A549 (cell line): ENCODE measurements at regions not wholly inside any gene's neighbourhood (a gene's known extent, or its start where the extent isn't known, plus 50 kb on each side); places are given as distances from the start of the nearest gene placed in this dataset.

Experiments
- ATAC-seq, 2 experiments: fragments of 200-7000 bp in 1 of 2; fragments of >200 bp in 1 of 2; cut with Nextera tagmentation in 1 of 2; cut with Tn5 transposase in 1 of 2; 3 replicates each; pipeline versions ENCODE4 v1.8.0 to v1.9.1; 2018 to 2020; ENCODE audit warnings: mild to moderate bottlenecking in 1 of 2, moderate library complexity in 1 of 2
- CTCF ChIA-PET: fragments of 300-600 bp; sonication (Branson Sonifier 250); formaldehyde crosslinking; extraction: SDS; loops from one replicate; lab custom pipeline; 2021; ENCODE audit warnings: antibody characterized with exemption, inconsistent platforms; lab: Yijun Ruan, JAX
- POLR2A ChIA-PET: fragments of 350-600 bp; formaldehyde crosslinking; extraction: SDS; loops from one replicate; lab custom pipeline; 2021; ENCODE audit warnings: antibody characterized with exemption, inconsistent platforms; lab: Yijun Ruan, JAX
- DNase-seq, 2 experiments: peaks; one replicate each; pipeline versions ENCODE4 v3.0.0 to v3.0.0-alpha.2; 2011 to 2016; ENCODE audit warnings: low read depth in 1 of 2, low spot score in 1 of 2
- FAIRE-seq: peaks from 2 replicates; lab custom pipeline; 2011; peaks lifted over from hg19 to GRCh38; lab: Jason Lieb, UNC
- H3K27ac ChIP-seq, 2 experiments: fragments of >200 bp; sonication (Bioruptor Twin); formaldehyde crosslinking; 3 replicates each; pipeline ENCODE4 v1.5.1; 2016 to 2017
- H3K4me1 ChIP-seq: fragments of >200 bp; sonication (Bioruptor Twin); formaldehyde crosslinking; 3 replicates; pipeline ENCODE4 v1.6.1; 2016
- H3K4me2 ChIP-seq: fragments of >200 bp; sonication (Bioruptor Twin); formaldehyde crosslinking; 3 replicates; pipeline ENCODE4 v1.6.1; 2016
- H3K4me3 ChIP-seq: fragments of >200 bp; sonication (Bioruptor Twin); formaldehyde crosslinking; 3 replicates; pipeline ENCODE4 v1.5.1; 2016
- H3K9me3 ChIP-seq: fragments of >200 bp; sonication (Bioruptor Twin); formaldehyde crosslinking; 3 replicates; pipeline ENCODE4 v1.6.1; 2016
- BHLHE40 ChIP-seq: IDR thresholded peaks from 2 replicates; pipeline ENCODE4 v1.6.1; 2012; ENCODE audit warnings: low read depth, low read length, inconsistent platforms
- CBX8 ChIP-seq: fragments of 200-600 bp; sonication (generic); IDR thresholded peaks from 2 replicates; pipeline ENCODE4 v1.6.1; 2016
- CEBPB ChIP-seq, 2 experiments: fragments of >200 bp in 1 of 2; sonication (Bioruptor Twin) in 1 of 2; formaldehyde crosslinking in 1 of 2; IDR thresholded peaks; 2 replicates each; pipeline ENCODE4 v1.6.1; 2012 to 2016
- E2F6 ChIP-seq: IDR thresholded peaks from 2 replicates; pipeline ENCODE4 v1.6.1; 2012; ENCODE audit warnings: low read depth, borderline replicate concordance
- ELK1 ChIP-seq: fragments of 150-350 bp; IDR thresholded peaks from 2 replicates; pipeline ENCODE4 v1.6.1; 2014; ENCODE audit warnings: low read depth, mild to moderate bottlenecking, low read length
- EP300 ChIP-seq, 2 experiments: fragments of >200 bp; sonication (Bioruptor Twin); formaldehyde crosslinking; IDR thresholded peaks; 2 replicates in 1 of 2; 3 replicates in 1 of 2; pipeline ENCODE4 v1.6.1; 2016 to 2017
- HDAC2 ChIP-seq: fragments of 200-600 bp; sonication (generic); IDR thresholded peaks from 2 replicates; pipeline ENCODE4 v1.6.1; 2016
- HOXB13 ChIP-seq: fragments of 250-450 bp; sonication (Bioruptor Pico); IDR thresholded peaks from 2 replicates; pipeline ENCODE4 v1.5.0; 2020; ENCODE audit warnings: low read depth, mild to moderate bottlenecking, moderate library complexity
- HOXB5 ChIP-seq: fragments of 250-450 bp; sonication (Bioruptor Pico); IDR thresholded peaks from 2 replicates; pipeline ENCODE4 v1.5.0; 2020; ENCODE audit warnings: mild to moderate bottlenecking, moderate library complexity
- JUN ChIP-seq, 2 experiments: fragments of >200 bp; sonication (Bioruptor Twin); formaldehyde crosslinking; IDR thresholded peaks; 2 replicates in 1 of 2; 3 replicates in 1 of 2; pipeline ENCODE4 v1.6.1; 2016 to 2017
- JUNB ChIP-seq: fragments of >200 bp; sonication (Bioruptor Twin); formaldehyde crosslinking; IDR thresholded peaks from 2 replicates; pipeline ENCODE4 v1.6.1; 2016
- KDM5A ChIP-seq: fragments of 200-600 bp; sonication (generic); IDR thresholded peaks from 2 replicates; pipeline ENCODE4 v1.6.1; 2016; ENCODE audit warnings: antibody characterized with exemption, mild to moderate bottlenecking
- MAFK ChIP-seq: fragments of 450-650 bp; IDR thresholded peaks from 2 replicates; pipeline ENCODE4 v1.6.1; 2014; ENCODE audit not compliant: partially characterized antibody
- NFE2L2 ChIP-seq: fragments of 150-350 bp; conservative IDR thresholded peaks from 2 replicates; pipeline ENCODE4 v1.6.1; 2014; ENCODE audit warnings: low read length
- PBX3 ChIP-seq: IDR thresholded peaks from 2 replicates; pipeline ENCODE4 v1.6.1; 2012
- POLR2A ChIP-seq: IDR thresholded peaks from 2 replicates; pipeline ENCODE4 v1.6.1; 2012; ENCODE audit warnings: mild to moderate bottlenecking, low read length
- RAD21 ChIP-seq, 2 experiments: fragments of >200 bp in 1 of 2; sonication (Bioruptor Twin) in 1 of 2; formaldehyde crosslinking in 1 of 2; IDR thresholded peaks in 1 of 2; conservative IDR thresholded peaks in 1 of 2; 2 replicates in 1 of 2; 3 replicates in 1 of 2; pipeline ENCODE4 v1.6.1; 2012 to 2018; ENCODE audit warnings: inconsistent platforms in 1 of 2
- REST ChIP-seq: fragments of 200-600 bp; sonication (generic); IDR thresholded peaks from 2 replicates; pipeline ENCODE4 v1.6.1; 2016; ENCODE audit warnings: antibody characterized with exemption, mild to moderate bottlenecking, moderate library complexity
- RNF2 ChIP-seq: fragments of 200-600 bp; sonication (generic); IDR thresholded peaks from 2 replicates; pipeline ENCODE4 v1.6.1; 2016; ENCODE audit warnings: low read depth, mild to moderate bottlenecking, antibody characterized with exemption, moderate library complexity, borderline replicate concordance
- SREBF2 ChIP-seq: fragments of 450-650 bp; IDR thresholded peaks from 2 replicates; pipeline ENCODE4 v1.6.1; 2014; ENCODE audit warnings: mild to moderate bottlenecking, moderate library complexity
- TFCP2L1 ChIP-seq: fragments of 250-450 bp; sonication (Bioruptor Pico); IDR thresholded peaks from 2 replicates; pipeline ENCODE4 v1.5.0; 2021; ENCODE audit warnings: mild to moderate bottlenecking
- ZSCAN20 ChIP-seq: fragments of 250-450 bp; sonication (Bioruptor Pico); IDR thresholded peaks from 2 replicates; pipeline ENCODE4 v1.8.0; 2022; ENCODE audit warnings: mild to moderate bottlenecking, moderate library complexity
- WGBS: methylation state at CpG from one replicate; pipeline ENCODE4 v1.1.6; 2017; ENCODE audit errors: missing lambda C conversion rate; 5-methylcytosine and 5-hydroxymethylcytosine counted together

- Histone ChIP-seq H3K9me3 (no peaks in the 10 kb centered on the region), H3K4me3 (no peak overlapping the region), H3K27ac (no peak overlapping the region), H3K4me2 (no peak overlapping the region), H3K4me1 (no peaks in the 10 kb centered on the region)
- FAIRE-seq: no peak
- no peak for TF ChIP-seq HOXB5
- TF ChIP-seq E2F6: no peak
- TF ChIP-seq RNF2: no peak
- no peak for ATAC-seq
- ChIA-PET CTCF (no interaction called here), POLR2A (no interaction called here)
- WGBS: 17% methylated on average over 4 of the region's 4 CpGs
- no peak for DNase-seq
Measured at GRCh38 chr2:126306539-126306938, 349.4 kb upstream of the GYPC start.

GRCh38 chr2:126307740-126308139, 348.2 kb upstream of the GYPC start:
- H3K4me1 ChIP-seq: no peaks in the 10 kb centered on the region
- no peak for DNase-seq
- CTCF ChIA-PET: no interaction called here
- no peak for ATAC-seq
- no peak for FAIRE-seq
- no peak for TF ChIP-seq KDM5A
- TF ChIP-seq RNF2: no peak
- TF ChIP-seq PBX3: no peak
- TF ChIP-seq HOXB13: no peak
- TF ChIP-seq CBX8: no peak
- no peak for TF ChIP-seq REST
- no peak for TF ChIP-seq CEBPB (IDR thresholded peaks at IDR 0.05)
- no peak for TF ChIP-seq RAD21 (conservative IDR thresholded peaks at IDR 0.05 in 1 of 2, IDR thresholded peaks at IDR 0.05 in 1 of 2)
- no peak for TF ChIP-seq POLR2A
- no peak for TF ChIP-seq SREBF2
- no peak for TF ChIP-seq TFCP2L1 (CRISPR knock-in tag)
- no peak for TF ChIP-seq ZSCAN20 (CRISPR knock-in tag)
- TF ChIP-seq MAFK: no peak
- no peak for TF ChIP-seq EP300 (IDR thresholded peaks at IDR 0.05)
- no peak for TF ChIP-seq ELK1
- TF ChIP-seq JUN (IDR thresholded peaks at IDR 0.05): no peak
- no peak for TF ChIP-seq NFE2L2
- TF ChIP-seq JUNB: no peak
- TF ChIP-seq HDAC2: no peak
- no peak for TF ChIP-seq BHLHE40
- no peak overlapping the region for H3K4me2 ChIP-seq
- WGBS: 13% methylated on average over 8 of the region's 8 CpGs
- H3K4me3 ChIP-seq: no peak overlapping the region
- POLR2A ChIA-PET: no interaction called here
- H3K27ac ChIP-seq: no peak overlapping the region
- H3K9me3 ChIP-seq: no peaks in the 10 kb centered on the region
